Psoas muscle (tissue), 7 donors: ENCODE measurements at regions not wholly inside any gene's neighbourhood (a gene's known extent, or its start where the extent isn't known, plus 50 kb on each side); places are given as distances from the start of the nearest gene placed in this dataset.

Experiments
- ATAC-seq, 4 donors: fragments of 200-7000 bp; cut with Tn5 transposase; one replicate each; pipeline ENCODE4 v1.9.1; 2020; ENCODE audit warnings: moderate library complexity in 3 of 4, mild to moderate bottlenecking in 2 of 4
- DNase-seq, 2 donors: peaks; one replicate each; pipeline ENCODE4 v3.0.0-alpha.2; 2020
- H3K27ac ChIP-seq: fragments of 200-600 bp; one replicate; pipeline ENCODE4 v1.8.0; 2022
- H3K27me3 ChIP-seq, 3 donors: fragments of 200-600 bp in 1 of 3; one replicate each; pipeline versions ENCODE4 v1.6.1 to v1.8.0; 2013 to 2022; ENCODE audit warnings: low read length in 2 of 3, mild to moderate bottlenecking in 2 of 3, moderate library complexity in 1 of 3; ENCODE audit not compliant: insufficient read depth in 3 of 3
- H3K36me3 ChIP-seq, 2 donors: fragments of 200-600 bp in 1 of 2; one replicate each; pipeline versions ENCODE4 v1.6.1 to v1.8.0; 2013 to 2022; ENCODE audit warnings: low read depth in 1 of 2, mild to moderate bottlenecking in 1 of 2, moderate library complexity in 1 of 2; ENCODE audit not compliant: insufficient read depth in 1 of 2
- H3K4me1 ChIP-seq: fragments of 200-600 bp; one replicate; pipeline ENCODE4 v1.8.0; 2022
- H3K4me3 ChIP-seq: fragments of 200-600 bp; one replicate; pipeline ENCODE4 v1.8.0; 2022; ENCODE audit warnings: mild to moderate bottlenecking
- H3K9me3 ChIP-seq: fragments of 200-600 bp; one replicate; pipeline ENCODE4 v1.8.0; 2022
- CTCF ChIP-seq: fragments of 200-600 bp; IDR thresholded peaks from one replicate; pipeline ENCODE4 v1.8.0; 2022; ENCODE audit warnings: antibody characterized with exemption
- WGBS, 3 donors: extraction: QIAGEN DNeasy Blood & Tissue Kit; methylation state at CpG; one replicate each; pipeline versions ENCODE4 v1.1.6 to v1.1.7; 2013; 5-methylcytosine and 5-hydroxymethylcytosine counted together
- intact Hi-C, 2 donors: fragments of 100-400 bp; cut with DNase I; formaldehyde crosslinking; loops; one replicate each; pipeline versions ENCODE4 v1.11.0 to v1.14.2; 2022
- donor health status: healthy with polysubstance abuse.
- donor health status: DM: no; HTN: no; CAD: no; lungs with moderate emphysema.
- donor health status: Bipolar disorder and iron deficiency.
- donor health status: healthy.
- donor health status: DM: yes; HTN: yes; CAD: no.
- donor health status: DM: no; HTN: no; CAD: no.
- donor health status: DM: yes; HTN: yes; CAD: no.

GRCh38 chr20:21033817-21034216, 72.3 kb downstream of the LINC00237 start:
- Histone ChIP-seq H3K9me3 (no peaks in the 10 kb centered on the region), H3K4me3 (no peak overlapping the region), H3K36me3 (no peaks in the 10 kb centered on the region), H3K4me1 (no peaks in the 10 kb centered on the region), H3K27ac (no peak overlapping the region), H3K27me3 (peaks cover 0 to 5% (median 0%) of the 10 kb centered on the region in 3 donors)
- ATAC-seq (no peak), DNase-seq (no peak)
- intact Hi-C loops: no loop called here
- no peak for TF ChIP-seq CTCF
- WGBS, 3 donors: 85 to 88% (median 88%) methylated on average over 9 of the region's 9 CpGs

- H3K9me3 ChIP-seq: no peaks in the 10 kb centered on the region
- H3K27ac ChIP-seq: no peak overlapping the region
- H3K36me3 ChIP-seq: no peaks in the 10 kb centered on the region
- no peak for TF ChIP-seq CTCF
- ATAC-seq (no peak), DNase-seq (no peak)
- H3K4me3 ChIP-seq: no peak overlapping the region
- intact Hi-C loops: no loop called here
- WGBS, 3 donors: 24 to 48% (median 24%) methylated on average over 1 of the region's 1 CpG
- no peaks in the 10 kb centered on the region for H3K4me1 ChIP-seq
- H3K27me3 ChIP-seq: peaks cover 0 to 5% (median 3%) of the 10 kb centered on the region in 3 donors
Measured at GRCh38 chr20:21031666-21032065, 74.5 kb downstream of the LINC00237 start.

- H3K27ac ChIP-seq: no peak overlapping the region
- 75 to 92% (median 85%) methylated on average over 3 of the region's 3 CpGs for WGBS, 3 donors
- ATAC-seq (no peak), DNase-seq (no peak)
- no peaks in the 10 kb centered on the region for H3K9me3 ChIP-seq
- intact Hi-C loops: no loop called here
- H3K4me1 ChIP-seq: no peaks in the 10 kb centered on the region
- peaks cover 0 to 3% (median 0%) of the 10 kb centered on the region in 3 donors for H3K27me3 ChIP-seq
- no peak for TF ChIP-seq CTCF
- no peak overlapping the region for H3K4me3 ChIP-seq
- H3K36me3 ChIP-seq: no peaks in the 10 kb centered on the region
Measured at GRCh38 chr20:21029341-21029740, 76.8 kb downstream of the LINC00237 start.

GRCh38 chr20:21028921-21029320, 77.2 kb downstream of the LINC00237 start:
- WGBS, 3 donors: 48 to 53% (median 52%) methylated on average over 4 of the region's 4 CpGs
- DNase-seq: no peak

More at GRCh38 chr20:21028921-21029320, 77.2 kb downstream of the LINC00237 start:
- H3K4me1 ChIP-seq: no peaks in the 10 kb centered on the region
- H3K27ac ChIP-seq: no peak overlapping the region
- H3K9me3 ChIP-seq: no peaks in the 10 kb centered on the region
- peaks cover 0 to 3% (median 0%) of the 10 kb centered on the region in 3 donors for H3K27me3 ChIP-seq
- intact Hi-C loops: no loop called here
- H3K4me3 ChIP-seq: no peak overlapping the region
- no peaks in the 10 kb centered on the region for H3K36me3 ChIP-seq
- no peak for TF ChIP-seq CTCF
- no peak for ATAC-seq
